ENCODE measurements at regions not wholly inside any gene's neighbourhood (a gene's known extent, or its start where the extent isn't known, plus 50 kb on each side); places are given as distances from the start of the nearest gene placed in this dataset.

- TF ChIP-seq CTCF (IDR thresholded peaks at IDR 0.05) (no peak), POLR2A (IDR thresholded peaks at IDR 0.05) (no peak), POLR2AphosphoS5 (IDR thresholded peaks at IDR 0.05) (no peak), EP300 (IDR thresholded peaks at IDR 0.05) (no peak)
Observed at GRCh38 chr7:12094365-12094921, 116.7 kb upstream of the TMEM106B start.

Measured in stomach (tissue), 4 donors.